GM12878 (cell line): ENCODE measurements at regions not wholly inside any gene's neighbourhood (a gene's known extent, or its start where the extent isn't known, plus 50 kb on each side); places are given as distances from the start of the nearest gene placed in this dataset.

ENCODE experiments used
- ATAC-seq: fragments of 200-7000 bp; cut with Tn5 transposase; 3 replicates; pipeline ENCODE4 v1.9.1; 2020; ENCODE audit warnings: mild to moderate bottlenecking, moderate library complexity
- BruUV-seq: library from RNA; stranded (reverse); fragments of 400-500 nt; replicated peaks from 2 replicates; lab custom pipeline; 2021; lab: Mats Ljungman, UMichigan
- CTCF ChIA-PET: fragments of 300-600 bp; sonication (Branson Sonifier 250); formaldehyde crosslinking; extraction: SDS; loops from one replicate; lab custom pipeline; 2021; ENCODE audit warnings: inconsistent platforms; lab: Yijun Ruan, JAX
- POLR2A ChIA-PET: fragments of 350-600 bp; formaldehyde crosslinking; extraction: SDS; loops from one replicate; lab custom pipeline; 2021; ENCODE audit warnings: inconsistent platforms; lab: Charles Lee
- RAD21 ChIA-PET: fragments of 300-600 bp; sonication (Branson Sonifier 250); formaldehyde crosslinking; loops from one replicate; lab custom pipeline; 2023; ENCODE audit warnings: antibody characterized with exemption; ENCODE audit not compliant: unreplicated experiment; lab: Charles Lee
- SMC1A ChIA-PET: fragments of 300-600 bp; sonication (Branson Sonifier 250); formaldehyde crosslinking; loops from one replicate; lab custom pipeline; 2023; ENCODE audit not compliant: unreplicated experiment, uncharacterized antibody; lab: Charles Lee
- DNase-seq: peaks from one replicate; pipeline ENCODE4 v3.0.0-alpha.2; 2011; ENCODE audit warnings: low read depth, low spot score
- FAIRE-seq: peaks from 3 replicates; lab custom pipeline; 2011; peaks lifted over from hg19 to GRCh38; lab: Jason Lieb, UNC
- H2AFZ ChIP-seq: 2 replicates; pipeline ENCODE4 v1.6.0; 2011; ENCODE audit warnings: low read depth, low read length, control low read depth; ENCODE audit not compliant: control insufficient read depth
- H3K27ac ChIP-seq: 2 replicates; pipeline ENCODE4 v1.5.1; 2011; ENCODE audit warnings: control low read depth; ENCODE audit not compliant: control insufficient read depth, insufficient read depth
- H3K27me3 ChIP-seq, 2 experiments: replicated peaks in 1 of 2; 2 replicates each; pipeline versions ENCODE4 v1.6.0 to v1.6.1; 2011; ENCODE audit warnings: low read length in 1 of 2; ENCODE audit not compliant: control insufficient read depth in 2 of 2, insufficient read depth in 2 of 2
- H3K36me3 ChIP-seq, 2 experiments: 2 replicates each; pipeline ENCODE4 v1.5.1; 2011; ENCODE audit warnings: low read length in 1 of 2; ENCODE audit not compliant: control insufficient read depth in 2 of 2, insufficient read depth in 2 of 2
- H3K4me1 ChIP-seq: 2 replicates; pipeline ENCODE4 v1.6.1; 2011; ENCODE audit warnings: mild to moderate bottlenecking, low read length, moderate library complexity, mixed read lengths; ENCODE audit not compliant: control insufficient read depth, insufficient read depth
- H3K4me2 ChIP-seq: 2 replicates; pipeline ENCODE4 v1.6.0; 2011; ENCODE audit warnings: control low read depth; ENCODE audit not compliant: control insufficient read depth, insufficient read depth
- H3K4me3 ChIP-seq: fragments of 200-600 bp; sonication (generic); 2 replicates; pipeline ENCODE4 v1.5.1; 2016
- H3K79me2 ChIP-seq: 2 replicates; pipeline ENCODE4 v1.6.0; 2011; ENCODE audit warnings: low read length; ENCODE audit not compliant: control insufficient read depth, insufficient read depth
- H3K9ac ChIP-seq: 2 replicates; pipeline ENCODE4 v1.8.0; 2011; ENCODE audit warnings: low read length, control low read depth, mixed read lengths; ENCODE audit not compliant: control insufficient read depth, insufficient read depth
- H3K9me3 ChIP-seq: replicated peaks from 3 replicates; pipeline ENCODE4 v1.5.1; 2011; ENCODE audit warnings: mild to moderate bottlenecking, low read length; ENCODE audit not compliant: control insufficient read depth, insufficient read depth
- H4K20me1 ChIP-seq: 2 replicates; pipeline ENCODE4 v1.6.0; 2011; ENCODE audit not compliant: control insufficient read depth, insufficient read depth
- BACH1 ChIP-seq: fragments of 450-650 bp; IDR thresholded peaks from 2 replicates; pipeline ENCODE4 v1.6.1; 2017; ENCODE audit warnings: mild to moderate bottlenecking, borderline replicate concordance
- CBX3 ChIP-seq: fragments of 200-600 bp; sonication (generic); IDR thresholded peaks from 2 replicates; pipeline ENCODE4 v1.6.1; 2016; ENCODE audit warnings: low read depth, borderline replicate concordance
- EZH2 ChIP-seq: IDR thresholded peaks from 2 replicates; pipeline ENCODE4 v1.6.1; 2012; ENCODE audit warnings: low read depth, mild to moderate bottlenecking, control low read depth, inconsistent platforms, low read length, borderline replicate concordance; ENCODE audit not compliant: control insufficient read depth
- FOXM1 ChIP-seq: IDR thresholded peaks from 2 replicates; pipeline ENCODE4 v1.6.1; 2012; ENCODE audit warnings: low read depth, mild to moderate bottlenecking, inconsistent platforms, low read length, moderate library complexity
- MEF2B ChIP-seq: fragments of 450-650 bp; IDR thresholded peaks from 2 replicates; pipeline ENCODE4 v1.6.1; 2018; ENCODE audit warnings: mild to moderate bottlenecking, moderate library complexity; ENCODE audit not compliant: partially characterized antibody, poor library complexity, severe bottlenecking
- POLR2AphosphoS2 ChIP-seq: IDR thresholded peaks from 2 replicates; pipeline ENCODE4 v1.6.1; 2011; ENCODE audit warnings: low read depth, mild to moderate bottlenecking, low read length, improper control_type of control experiment, moderate library complexity
- SMAD1 ChIP-seq: fragments of 450-650 bp; IDR thresholded peaks from 2 replicates; pipeline ENCODE4 v1.6.1; 2018; ENCODE audit warnings: mild to moderate bottlenecking, low read depth; ENCODE audit not compliant: partially characterized antibody
- SMAD5 ChIP-seq: IDR thresholded peaks from 2 replicates; pipeline ENCODE4 v1.6.1; 2016; ENCODE audit warnings: antibody characterized with exemption, low read depth
- SP1 ChIP-seq: IDR thresholded peaks from one replicate; pipeline ENCODE4 v1.6.1; 2011; ENCODE audit warnings: low read depth, low read length
- SREBF1 ChIP-seq: IDR thresholded peaks from 2 replicates; pipeline ENCODE4 v1.6.1; 2012; ENCODE audit warnings: mild to moderate bottlenecking, low read length
- YBX1 ChIP-seq: fragments of 450-650 bp; IDR thresholded peaks from 2 replicates; pipeline ENCODE4 v1.6.1; 2016; ENCODE audit warnings: antibody characterized with exemption
- ZNF384 ChIP-seq: IDR thresholded peaks from 2 replicates; pipeline ENCODE4 v1.6.1; 2012; ENCODE audit warnings: low read depth, mild to moderate bottlenecking, low read length, improper control_type of control experiment, borderline replicate concordance
- ZSCAN29 ChIP-seq: fragments of 450-650 bp; IDR thresholded peaks from 2 replicates; pipeline ENCODE4 v1.6.1; 2017; ENCODE audit warnings: mild to moderate bottlenecking, moderate library complexity
- in situ Hi-C: fragments of 300-500 bp; cut with MboI; formaldehyde crosslinking; loops from 9 replicates; pipeline ENCODE4 v1.14.3; 2018; ENCODE audit warnings: mixed read lengths
- intact Hi-C: fragments of 100-400 bp; cut with micrococcal nuclease; formaldehyde crosslinking; loops from one replicate; pipeline ENCODE4 v1.14.2; 2022; ENCODE audit not compliant: unreplicated experiment
- TF ChIP-seq, protein P1 (sequence below): fragments of 450-650 bp; IDR thresholded peaks from 2 replicates; pipeline ENCODE4 v1.6.1; 2016; ENCODE audit warnings: mild to moderate bottlenecking
- TF ChIP-seq, protein P2 (sequence below): IDR thresholded peaks from 2 replicates; pipeline ENCODE4 v1.6.1; 2011; ENCODE audit warnings: mild to moderate bottlenecking, low read depth, low read length, moderate library complexity; ENCODE audit not compliant: insufficient replicate concordance
- TF ChIP-seq, protein P3 (sequence below): fragments of 450-650 bp; IDR thresholded peaks from 2 replicates; pipeline ENCODE4 v1.6.1; 2016; ENCODE audit warnings: mild to moderate bottlenecking
- TF ChIP-seq, protein P4 (sequence below): IDR thresholded peaks from 2 replicates; pipeline ENCODE4 v1.6.1; 2011; ENCODE audit warnings: borderline replicate concordance, low read depth, mild to moderate bottlenecking, moderate library complexity, mixed read lengths, low read length; ENCODE audit not compliant: insufficient read depth; ENCODE audit errors: extremely low read length
- TF ChIP-seq, protein P5 (sequence below), 3 experiments: IDR thresholded peaks in 2 of 3; conservative IDR thresholded peaks in 1 of 3; 2 replicates each; pipeline ENCODE4 v1.5.1; 2011; ENCODE audit warnings: low read depth in 3 of 3, low read length in 3 of 3, mild to moderate bottlenecking in 3 of 3, control low read depth in 2 of 3, moderate library complexity in 2 of 3, inconsistent platforms in 1 of 3, mixed read lengths in 1 of 3; ENCODE audit not compliant: control insufficient read depth in 2 of 3, insufficient read depth in 1 of 3; ENCODE audit errors: extremely low read depth in 1 of 3

DNA sequence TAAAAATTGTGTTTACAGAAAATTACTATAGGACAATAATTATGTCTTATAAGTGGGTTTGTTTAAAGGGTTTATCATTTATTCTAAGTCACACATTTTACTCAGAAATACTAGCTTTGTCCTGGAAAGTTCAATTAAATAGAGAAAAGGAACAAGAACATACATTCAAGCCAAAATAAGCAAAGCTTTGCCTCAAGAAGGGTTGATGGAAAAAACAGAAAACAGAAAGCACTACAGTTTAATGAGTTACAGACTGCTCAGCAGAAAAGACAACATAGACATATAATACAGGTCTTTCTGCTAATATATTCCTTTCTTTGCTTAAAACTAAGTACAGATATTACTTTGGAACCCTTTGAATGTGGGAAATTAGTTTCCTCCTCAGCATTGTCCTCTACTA lies 703.0 kb upstream of the LRFN5 start:
- RAD21 ChIA-PET, result no interaction called here
- no TSS peak for BruUV-seq

More for the DNA sequence above, 703.0 kb upstream of the LRFN5 start:
- no peaks in the 10 kb centered on the region for H3K36me3 ChIP-seq
- H2AFZ ChIP-seq, result no peak overlapping the region
- POLR2A ChIA-PET, result no interaction called here
- SMC1A ChIA-PET, result no interaction called here
- no peaks in the 10 kb centered on the region for H3K9me3 ChIP-seq
- no peak overlapping the region for H3K27ac ChIP-seq
- no peaks in the 10 kb centered on the region for H3K27me3 ChIP-seq
- no peak overlapping the region for H3K4me3 ChIP-seq
- DNase-seq (no peak), FAIRE-seq (no peak), ATAC-seq (no peak)
- CTCF ChIA-PET, result no interaction called here
- intact Hi-C loops, result no loop called here
- H3K4me2 ChIP-seq, result no peak overlapping the region
- TF ChIP-seq, protein P1, sequence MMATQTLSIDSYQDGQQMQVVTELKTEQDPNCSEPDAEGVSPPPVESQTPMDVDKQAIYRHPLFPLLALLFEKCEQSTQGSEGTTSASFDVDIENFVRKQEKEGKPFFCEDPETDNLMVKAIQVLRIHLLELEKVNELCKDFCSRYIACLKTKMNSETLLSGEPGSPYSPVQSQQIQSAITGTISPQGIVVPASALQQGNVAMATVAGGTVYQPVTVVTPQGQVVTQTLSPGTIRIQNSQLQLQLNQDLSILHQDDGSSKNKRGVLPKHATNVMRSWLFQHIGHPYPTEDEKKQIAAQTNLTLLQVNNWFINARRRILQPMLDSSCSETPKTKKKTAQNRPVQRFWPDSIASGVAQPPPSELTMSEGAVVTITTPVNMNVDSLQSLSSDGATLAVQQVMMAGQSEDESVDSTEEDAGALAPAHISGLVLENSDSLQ, result no peak
- TF ChIP-seq ZNF384 (no peak), ZSCAN29 (no peak), SP1 (no peak), FOXM1 (no peak), BACH1 (no peak), SMAD1 (no peak), SREBF1 (no peak), CBX3 (no peak), POLR2AphosphoS2 (no peak), EZH2 (no peak), SMAD5 (no peak), YBX1 (no peak), MEF2B (no peak)
- TF ChIP-seq, protein P2, sequence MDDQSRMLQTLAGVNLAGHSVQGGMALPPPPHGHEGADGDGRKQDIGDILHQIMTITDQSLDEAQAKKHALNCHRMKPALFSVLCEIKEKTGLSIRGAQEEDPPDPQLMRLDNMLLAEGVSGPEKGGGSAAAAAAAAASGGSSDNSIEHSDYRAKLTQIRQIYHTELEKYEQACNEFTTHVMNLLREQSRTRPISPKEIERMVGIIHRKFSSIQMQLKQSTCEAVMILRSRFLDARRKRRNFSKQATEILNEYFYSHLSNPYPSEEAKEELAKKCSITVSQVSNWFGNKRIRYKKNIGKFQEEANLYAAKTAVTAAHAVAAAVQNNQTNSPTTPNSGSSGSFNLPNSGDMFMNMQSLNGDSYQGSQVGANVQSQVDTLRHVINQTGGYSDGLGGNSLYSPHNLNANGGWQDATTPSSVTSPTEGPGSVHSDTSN, result no peak
- TF ChIP-seq, protein P3, sequence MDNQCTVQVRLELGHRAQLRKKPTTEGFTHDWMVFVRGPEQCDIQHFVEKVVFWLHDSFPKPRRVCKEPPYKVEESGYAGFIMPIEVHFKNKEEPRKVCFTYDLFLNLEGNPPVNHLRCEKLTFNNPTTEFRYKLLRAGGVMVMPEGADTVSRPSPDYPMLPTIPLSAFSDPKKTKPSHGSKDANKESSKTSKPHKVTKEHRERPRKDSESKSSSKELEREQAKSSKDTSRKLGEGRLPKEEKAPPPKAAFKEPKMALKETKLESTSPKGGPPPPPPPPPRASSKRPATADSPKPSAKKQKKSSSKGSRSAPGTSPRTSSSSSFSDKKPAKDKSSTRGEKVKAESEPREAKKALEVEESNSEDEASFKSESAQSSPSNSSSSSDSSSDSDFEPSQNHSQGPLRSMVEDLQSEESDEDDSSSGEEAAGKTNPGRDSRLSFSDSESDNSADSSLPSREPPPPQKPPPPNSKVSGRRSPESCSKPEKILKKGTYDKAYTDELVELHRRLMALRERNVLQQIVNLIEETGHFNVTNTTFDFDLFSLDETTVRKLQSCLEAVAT, result no peak
- TF ChIP-seq, protein P4, sequence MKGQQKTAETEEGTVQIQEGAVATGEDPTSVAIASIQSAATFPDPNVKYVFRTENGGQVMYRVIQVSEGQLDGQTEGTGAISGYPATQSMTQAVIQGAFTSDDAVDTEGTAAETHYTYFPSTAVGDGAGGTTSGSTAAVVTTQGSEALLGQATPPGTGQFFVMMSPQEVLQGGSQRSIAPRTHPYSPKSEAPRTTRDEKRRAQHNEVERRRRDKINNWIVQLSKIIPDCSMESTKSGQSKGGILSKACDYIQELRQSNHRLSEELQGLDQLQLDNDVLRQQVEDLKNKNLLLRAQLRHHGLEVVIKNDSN, result no peak
- TF ChIP-seq, protein P5, sequence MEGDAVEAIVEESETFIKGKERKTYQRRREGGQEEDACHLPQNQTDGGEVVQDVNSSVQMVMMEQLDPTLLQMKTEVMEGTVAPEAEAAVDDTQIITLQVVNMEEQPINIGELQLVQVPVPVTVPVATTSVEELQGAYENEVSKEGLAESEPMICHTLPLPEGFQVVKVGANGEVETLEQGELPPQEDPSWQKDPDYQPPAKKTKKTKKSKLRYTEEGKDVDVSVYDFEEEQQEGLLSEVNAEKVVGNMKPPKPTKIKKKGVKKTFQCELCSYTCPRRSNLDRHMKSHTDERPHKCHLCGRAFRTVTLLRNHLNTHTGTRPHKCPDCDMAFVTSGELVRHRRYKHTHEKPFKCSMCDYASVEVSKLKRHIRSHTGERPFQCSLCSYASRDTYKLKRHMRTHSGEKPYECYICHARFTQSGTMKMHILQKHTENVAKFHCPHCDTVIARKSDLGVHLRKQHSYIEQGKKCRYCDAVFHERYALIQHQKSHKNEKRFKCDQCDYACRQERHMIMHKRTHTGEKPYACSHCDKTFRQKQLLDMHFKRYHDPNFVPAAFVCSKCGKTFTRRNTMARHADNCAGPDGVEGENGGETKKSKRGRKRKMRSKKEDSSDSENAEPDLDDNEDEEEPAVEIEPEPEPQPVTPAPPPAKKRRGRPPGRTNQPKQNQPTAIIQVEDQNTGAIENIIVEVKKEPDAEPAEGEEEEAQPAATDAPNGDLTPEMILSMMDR (IDR thresholded peaks at IDR 0.05 in 2 of 3, conservative IDR thresholded peaks at IDR 0.05 in 1 of 3; ENCODE audit: control insufficient read depth in 2 of 3, extremely low read depth in 1 of 3, insufficient read depth in 1 of 3, low read depth in 3 of 3, low read length in 3 of 3), result no peak
- H3K9ac ChIP-seq, result no peak overlapping the region
- in situ Hi-C loops, result no loop called here
- H4K20me1 ChIP-seq, result no peaks in the 10 kb centered on the region
- no peaks in the 10 kb centered on the region for H3K4me1 ChIP-seq
- H3K79me2 ChIP-seq, result no peaks in the 10 kb centered on the region
